ENCODE measurements at regions not wholly inside any gene's neighbourhood (a gene's known extent, or its start where the extent isn't known, plus 50 kb on each side); places are given as distances from the start of the nearest gene placed in this dataset.
"Not testable (repeated sequence)": the region's sequence is repeated elsewhere in the genome, so short reads cannot be mapped to it uniquely, and the experiment has no call there.

DNA sequence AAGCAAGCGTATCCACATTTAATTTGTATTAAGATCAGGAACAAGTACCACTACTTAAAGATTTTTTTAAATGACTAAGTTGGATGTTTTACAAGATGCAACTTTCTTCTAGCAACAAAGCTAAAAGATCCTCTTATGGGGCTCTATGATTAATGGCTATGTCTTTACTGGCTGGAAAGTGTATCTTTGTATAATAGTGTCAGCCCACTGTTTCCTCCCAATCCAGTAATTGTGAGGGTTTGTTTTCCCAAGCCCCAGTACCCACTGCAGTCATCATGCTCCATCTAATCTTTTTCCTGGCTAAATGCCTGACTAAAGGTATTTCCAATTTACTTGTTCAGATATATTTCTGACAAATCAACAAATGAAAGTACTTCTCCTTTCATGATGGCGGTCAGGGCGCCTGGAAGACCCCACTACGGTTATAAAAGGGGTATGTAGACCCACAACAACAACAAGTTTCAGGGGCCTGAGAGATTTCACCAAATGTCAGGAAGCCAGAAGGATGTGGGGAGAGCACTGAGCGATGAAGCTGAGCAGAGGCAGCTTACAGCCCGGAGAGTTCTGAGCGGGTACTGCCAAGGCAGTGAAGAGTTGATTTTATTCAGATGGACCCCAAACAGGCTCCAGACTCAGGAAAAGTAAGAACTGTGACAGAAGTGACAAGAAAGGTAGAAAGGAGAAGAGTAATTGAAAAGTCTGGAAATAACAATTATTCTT is 222.6 kb upstream of the KLF14 start:
- Histone ChIP-seq H3K27ac (ENCODE audit: low read length) (no peak overlapping the region), H3K4me3 (ENCODE audit: low read length) (no peak overlapping the region), H3K27me3 (ENCODE audit: control insufficient read depth, insufficient read depth, low read length) (no peaks in the 10 kb centered on the region), H3K4me1 (ENCODE audit: control insufficient read depth, insufficient read depth, low read length) (no peaks in the 10 kb centered on the region), H3K9me3 (replicated peaks; ENCODE audit: control insufficient read depth, low read depth, low read length) (no peaks in the 10 kb centered on the region), H3K36me3 (ENCODE audit: control insufficient read depth, insufficient read depth, low read length) (no peaks in the 10 kb centered on the region)
- no peak for DNase-seq
- 80% methylated on average over 3 of the region's 7 CpGs for WGBS (ENCODE audit: insufficient coverage)

DNA sequence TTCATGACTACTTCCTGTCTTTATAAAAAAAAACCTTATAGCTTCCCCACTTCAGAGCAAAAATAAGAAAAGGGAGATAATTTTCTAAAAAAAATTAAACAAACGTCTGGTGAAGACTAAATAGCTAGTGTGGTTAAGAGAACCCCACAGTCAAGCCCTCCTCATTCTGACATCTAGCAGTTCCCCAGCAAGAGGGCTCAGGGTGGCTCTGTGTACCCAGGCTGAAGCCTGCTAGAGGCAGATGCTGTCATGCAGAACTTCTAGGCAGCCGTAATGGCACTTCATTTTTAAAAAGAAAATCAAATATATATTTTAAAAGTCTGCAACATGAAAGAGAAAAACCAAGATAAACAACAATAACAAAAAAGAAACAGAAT is 223.1 kb upstream of the KLF14 start:
- DNase-seq, result no peak
- WGBS (ENCODE audit: insufficient coverage), result no CpG with 5 or more reads among the region's 2 CpGs
- H3K4me3 ChIP-seq (ENCODE audit: low read length), result no peak overlapping the region
- no peaks in the 10 kb centered on the region for H3K27me3 ChIP-seq (ENCODE audit: control insufficient read depth, insufficient read depth, low read length)
- no peak overlapping the region for H3K27ac ChIP-seq (ENCODE audit: low read length)
- H3K36me3 ChIP-seq (ENCODE audit: control insufficient read depth, insufficient read depth, low read length), result no peaks in the 10 kb centered on the region
- H3K9me3 ChIP-seq (replicated peaks; ENCODE audit: control insufficient read depth, low read depth, low read length), result no peaks in the 10 kb centered on the region
- H3K4me1 ChIP-seq (ENCODE audit: control insufficient read depth, insufficient read depth, low read length), result no peaks in the 10 kb centered on the region

DNA sequence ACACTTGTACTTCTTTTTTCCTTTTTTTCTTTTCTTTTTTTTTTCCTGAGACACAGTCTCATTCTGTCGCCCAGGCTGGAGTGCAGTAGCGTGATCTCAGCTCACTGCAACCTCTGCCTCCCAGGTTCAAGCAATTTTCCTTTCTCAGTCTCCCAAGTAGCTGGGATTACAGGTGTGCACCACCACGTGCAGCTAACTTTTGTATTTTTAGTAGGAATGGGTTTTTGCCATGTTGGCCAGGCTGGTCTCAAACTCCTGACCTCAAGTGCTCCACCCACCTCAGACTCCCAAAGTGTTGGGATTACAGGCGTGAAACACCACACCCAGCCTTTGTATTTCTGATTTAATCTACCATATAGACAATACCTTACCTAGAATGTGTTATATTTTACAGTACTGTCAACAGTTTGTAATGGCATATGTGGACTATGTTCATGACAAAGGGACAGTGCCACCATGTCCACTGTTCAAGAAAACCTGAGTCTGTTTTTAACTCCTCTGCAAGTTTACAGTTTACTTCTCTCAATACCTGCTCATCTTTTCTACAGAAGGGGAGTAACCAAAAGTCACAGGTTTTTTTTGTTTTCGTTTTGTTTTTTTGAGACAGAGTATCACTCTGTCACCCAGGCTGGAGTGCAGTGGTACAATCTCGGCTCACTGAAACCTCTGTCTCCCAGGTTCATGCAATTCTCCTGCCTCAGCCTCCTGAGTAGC is 223.9 kb upstream of the KLF14 start:
- not testable (repeated sequence) for H3K9me3 ChIP-seq (replicated peaks; ENCODE audit: control insufficient read depth, low read depth, low read length); H3K4me3 ChIP-seq (ENCODE audit: low read length); H3K27ac ChIP-seq (ENCODE audit: low read length); H3K36me3 ChIP-seq (ENCODE audit: control insufficient read depth, insufficient read depth, low read length); H3K27me3 ChIP-seq (ENCODE audit: control insufficient read depth, insufficient read depth, low read length); H3K4me1 ChIP-seq (ENCODE audit: control insufficient read depth, insufficient read depth, low read length); DNase-seq
- WGBS (ENCODE audit: insufficient coverage), result 92% methylated on average over 2 of the region's 6 CpGs

DNA sequence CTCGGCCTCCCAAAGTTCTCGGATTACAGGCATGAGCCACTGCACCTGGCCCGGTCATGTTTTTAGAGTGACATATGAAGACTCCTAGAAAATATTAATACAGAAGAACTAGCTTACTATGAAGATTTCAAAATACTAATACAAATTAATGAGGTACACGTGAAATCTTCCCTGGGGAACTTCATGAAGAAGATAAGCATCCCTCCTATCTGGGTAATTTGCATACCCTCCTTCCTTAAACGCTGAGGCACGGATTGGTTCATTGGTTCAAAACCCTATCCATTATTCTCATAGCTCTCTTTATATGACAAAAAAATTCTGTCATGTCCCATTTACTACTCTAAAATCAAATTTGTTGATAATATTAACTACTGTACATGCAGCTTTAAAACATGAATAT is 224.8 kb upstream of the KLF14 start:
- no CpG with 5 or more reads among the region's 6 CpGs for WGBS (ENCODE audit: insufficient coverage)
- H3K9me3 ChIP-seq (replicated peaks; ENCODE audit: control insufficient read depth, low read depth, low read length), result no peaks in the 10 kb centered on the region
- no peak overlapping the region for H3K27ac ChIP-seq (ENCODE audit: low read length)
- DNase-seq, result no peak
- no peaks in the 10 kb centered on the region for H3K36me3 ChIP-seq (ENCODE audit: control insufficient read depth, insufficient read depth, low read length)
- no peaks in the 10 kb centered on the region for H3K27me3 ChIP-seq (ENCODE audit: control insufficient read depth, insufficient read depth, low read length)
- no peak overlapping the region for H3K4me3 ChIP-seq (ENCODE audit: low read length)
- H3K4me1 ChIP-seq (ENCODE audit: control insufficient read depth, insufficient read depth, low read length), result no peaks in the 10 kb centered on the region

DNA sequence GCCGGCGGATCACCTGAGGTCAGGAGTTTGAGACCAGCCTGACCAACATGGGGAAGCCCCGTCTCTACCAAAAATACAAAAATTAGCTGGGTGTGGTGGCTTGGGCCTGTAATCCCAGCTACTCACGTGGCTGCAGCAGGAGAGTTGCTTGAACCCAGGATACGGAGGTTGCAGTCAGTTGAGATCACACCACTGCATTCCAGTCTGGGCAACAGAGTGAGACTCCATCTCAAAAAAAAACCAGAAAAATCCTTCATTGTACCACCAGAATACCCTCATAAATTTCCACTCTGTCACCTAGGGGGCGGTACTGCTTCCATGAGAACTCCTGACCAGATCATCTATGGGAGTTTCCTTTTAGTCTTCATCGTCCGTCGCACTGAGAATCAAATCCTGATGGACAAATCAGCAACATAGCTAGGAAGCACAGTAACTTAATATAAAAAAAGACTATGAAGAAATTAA is 225.8 kb upstream of the KLF14 start:
- Histone ChIP-seq H3K27me3 (ENCODE audit: control insufficient read depth, insufficient read depth, low read length) (no peaks in the 10 kb centered on the region), H3K9me3 (replicated peaks; ENCODE audit: control insufficient read depth, low read depth, low read length) (no peaks in the 10 kb centered on the region), H3K4me1 (ENCODE audit: control insufficient read depth, insufficient read depth, low read length) (no peaks in the 10 kb centered on the region), H3K27ac (ENCODE audit: low read length) (no peak overlapping the region), H3K36me3 (ENCODE audit: control insufficient read depth, insufficient read depth, low read length) (no peaks in the 10 kb centered on the region), H3K4me3 (ENCODE audit: low read length) (no peak overlapping the region)
- DNase-seq, result no peak
- 76% methylated on average over 3 of the region's 9 CpGs for WGBS (ENCODE audit: insufficient coverage)

DNA sequence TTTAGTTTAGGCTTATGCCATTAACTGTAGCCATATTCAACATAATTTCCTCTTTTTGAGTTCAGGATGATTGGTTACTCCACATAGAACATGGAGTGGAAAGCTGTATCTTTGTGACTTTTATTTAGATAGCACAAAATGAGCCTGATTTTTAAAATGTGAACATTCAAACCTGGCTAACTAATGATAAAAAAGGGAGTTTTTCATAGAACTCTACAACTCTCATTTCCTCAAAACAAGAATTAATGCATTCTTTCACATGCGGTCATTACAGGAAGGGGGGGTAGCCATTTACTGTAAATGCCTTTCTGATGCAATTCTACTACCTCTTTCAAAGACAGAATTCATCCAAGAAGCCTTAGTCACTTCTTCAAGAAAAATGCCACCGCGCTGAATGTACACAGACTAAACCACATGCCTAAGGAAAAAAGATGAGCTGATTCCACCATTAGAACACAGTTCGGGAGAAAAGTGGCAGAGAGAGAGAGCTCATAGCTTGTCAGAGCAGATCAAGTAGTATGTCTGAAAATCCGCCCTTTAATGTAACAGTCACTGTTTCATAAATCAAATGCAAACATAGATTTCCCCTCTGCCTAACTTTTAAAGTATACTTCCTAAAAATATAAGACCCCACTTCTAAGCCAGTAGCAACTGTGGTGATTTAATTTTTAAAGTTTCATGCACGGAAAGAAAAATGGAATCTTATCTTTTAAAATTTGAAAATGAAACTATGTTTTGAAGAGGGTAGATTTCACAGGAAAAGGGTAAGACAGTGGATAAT is 226.4 kb upstream of the KLF14 start:
- H3K36me3 ChIP-seq (ENCODE audit: control insufficient read depth, insufficient read depth, low read length), result no peaks in the 10 kb centered on the region
- peak; percentile 35 for DNase-seq
- H3K4me1 ChIP-seq (ENCODE audit: control insufficient read depth, insufficient read depth, low read length), result no peaks in the 10 kb centered on the region

DNA sequence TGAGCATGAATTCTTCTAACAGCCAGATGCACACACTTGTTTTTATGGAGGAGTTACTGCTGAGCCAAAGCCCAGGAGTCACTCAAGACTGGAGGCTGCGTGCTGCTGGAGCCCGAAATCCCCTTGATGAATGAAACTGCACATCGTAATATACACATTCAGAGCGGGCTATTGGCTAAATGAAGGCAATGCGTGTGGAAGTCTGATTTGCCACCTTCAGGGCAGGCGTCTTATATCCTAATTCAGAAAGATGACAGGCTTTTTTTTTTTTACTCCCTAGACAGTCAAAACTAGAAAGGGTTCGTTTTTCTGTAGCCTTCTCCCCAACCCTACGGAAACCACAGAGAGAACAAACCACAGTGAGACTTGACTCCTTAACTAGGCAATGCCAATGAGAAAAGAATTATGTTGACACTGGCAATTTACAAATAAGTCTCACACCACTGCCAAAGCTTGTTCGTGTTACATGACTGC is 227.2 kb upstream of the KLF14 start:
- Histone ChIP-seq H3K4me1 (ENCODE audit: control insufficient read depth, insufficient read depth, low read length) (no peaks in the 10 kb centered on the region), H3K36me3 (ENCODE audit: control insufficient read depth, insufficient read depth, low read length) (no peaks in the 10 kb centered on the region), H3K27ac (ENCODE audit: low read length) (no peak overlapping the region), H3K9me3 (replicated peaks; ENCODE audit: control insufficient read depth, low read depth, low read length) (no peaks in the 10 kb centered on the region), H3K27me3 (ENCODE audit: control insufficient read depth, insufficient read depth, low read length) (no peaks in the 10 kb centered on the region), H3K4me3 (ENCODE audit: low read length) (no peak overlapping the region)
- no peak for DNase-seq
- 51% methylated on average over 3 of the region's 9 CpGs for WGBS (ENCODE audit: insufficient coverage)

More for the DNA sequence above, 226.4 kb upstream of the KLF14 start:
- Histone ChIP-seq H3K27ac (ENCODE audit: low read length) (peak overlapping the region; percentile 23), H3K27me3 (ENCODE audit: control insufficient read depth, insufficient read depth, low read length) (no peaks in the 10 kb centered on the region), H3K9me3 (replicated peaks; ENCODE audit: control insufficient read depth, low read depth, low read length) (no peaks in the 10 kb centered on the region), H3K4me3 (ENCODE audit: low read length) (no peak overlapping the region)
- no CpG with 5 or more reads among the region's 6 CpGs for WGBS (ENCODE audit: insufficient coverage)

DNA sequence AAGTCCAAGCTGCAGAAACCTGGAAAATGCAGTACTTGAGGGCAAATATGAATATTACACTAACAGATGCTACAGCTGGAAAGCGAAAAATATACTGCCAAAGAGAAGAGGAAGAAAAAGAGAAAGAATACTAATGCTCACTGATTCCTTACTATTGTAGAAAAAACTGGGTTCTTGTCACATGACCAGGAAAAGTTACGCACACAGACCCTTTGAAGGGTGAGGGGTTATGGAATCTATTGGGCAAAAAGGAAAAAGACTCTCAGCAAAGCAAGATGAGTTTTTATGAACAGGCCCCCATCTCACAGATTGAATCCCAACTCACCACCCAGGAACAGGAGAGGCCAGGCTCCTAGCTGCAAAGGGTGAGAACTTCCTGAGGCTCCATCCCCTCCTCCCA is 228.1 kb upstream of the KLF14 start:
- peak; percentile 39 for DNase-seq
- peak overlapping the region; percentile 26 for H3K27ac ChIP-seq (ENCODE audit: low read length)
- H3K4me1 ChIP-seq (ENCODE audit: control insufficient read depth, insufficient read depth, low read length), result no peaks in the 10 kb centered on the region
- whole genome bisulfite sequencing (ENCODE audit: insufficient coverage), result no CpG with 5 or more reads among the region's 2 CpGs
- H3K27me3 ChIP-seq (ENCODE audit: control insufficient read depth, insufficient read depth, low read length), result no peaks in the 10 kb centered on the region
- H3K9me3 ChIP-seq (replicated peaks; ENCODE audit: control insufficient read depth, low read depth, low read length), result no peaks in the 10 kb centered on the region
- no peak overlapping the region for H3K4me3 ChIP-seq (ENCODE audit: low read length)
- no peaks in the 10 kb centered on the region for H3K36me3 ChIP-seq (ENCODE audit: control insufficient read depth, insufficient read depth, low read length)

DNA sequence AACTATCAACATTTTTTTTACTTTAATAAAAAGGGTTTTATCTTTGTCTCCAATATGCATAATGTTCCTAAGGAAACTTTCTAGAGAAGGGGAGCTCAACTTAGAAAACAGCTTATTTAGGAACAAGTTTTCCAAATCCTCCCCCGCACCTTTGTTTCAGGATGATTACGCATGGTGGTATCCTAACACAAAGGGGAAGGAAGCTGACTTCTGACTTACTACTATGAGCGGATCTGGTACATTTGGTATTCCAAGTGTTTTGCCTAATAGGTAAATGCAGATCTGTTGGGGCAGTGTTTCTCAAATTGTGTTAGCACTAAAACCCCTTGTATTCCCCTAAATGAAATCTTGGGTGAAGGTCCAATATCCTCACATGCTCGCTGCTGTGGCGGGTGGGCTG is 229.3 kb upstream of the KLF14 start:
- H3K27me3 ChIP-seq (ENCODE audit: control insufficient read depth, insufficient read depth, low read length), result no peaks in the 10 kb centered on the region
- WGBS (ENCODE audit: insufficient coverage), result 90% methylated on average over 2 of the region's 5 CpGs
- no peak overlapping the region for H3K27ac ChIP-seq (ENCODE audit: low read length)
- no peak overlapping the region for H3K4me3 ChIP-seq (ENCODE audit: low read length)
- H3K9me3 ChIP-seq (replicated peaks; ENCODE audit: control insufficient read depth, low read depth, low read length), result no peaks in the 10 kb centered on the region
- no peaks in the 10 kb centered on the region for H3K36me3 ChIP-seq (ENCODE audit: control insufficient read depth, insufficient read depth, low read length)
- no peak for DNase-seq
- H3K4me1 ChIP-seq (ENCODE audit: control insufficient read depth, insufficient read depth, low read length), result no peaks in the 10 kb centered on the region

DNA sequence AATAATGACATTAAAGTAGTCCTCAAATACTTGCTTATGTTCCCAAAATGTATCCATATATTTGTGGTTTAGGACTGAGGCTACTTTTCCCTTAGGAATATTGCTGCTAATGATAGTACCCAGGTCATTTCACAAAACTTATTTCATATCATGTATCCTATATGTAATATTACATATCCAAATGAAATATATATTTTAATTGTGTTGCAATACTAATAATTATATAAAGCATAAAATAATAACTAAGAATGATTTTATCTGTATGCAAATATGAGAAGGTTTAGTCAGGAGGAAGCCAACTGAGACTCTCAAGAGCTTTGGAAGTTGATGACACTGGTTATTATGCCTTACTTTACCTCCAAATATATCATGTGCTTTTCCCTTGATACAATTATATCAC is 231.5 kb upstream of the KLF14 start:
- H3K36me3 ChIP-seq (ENCODE audit: control insufficient read depth, insufficient read depth, low read length), result no peaks in the 10 kb centered on the region
- no peak overlapping the region for H3K27ac ChIP-seq (ENCODE audit: low read length)
- H3K27me3 ChIP-seq (ENCODE audit: control insufficient read depth, insufficient read depth, low read length), result no peaks in the 10 kb centered on the region
- H3K4me1 ChIP-seq (ENCODE audit: control insufficient read depth, insufficient read depth, low read length), result no peaks in the 10 kb centered on the region
- no peak for DNase-seq
- no peak overlapping the region for H3K4me3 ChIP-seq (ENCODE audit: low read length)
- no peaks in the 10 kb centered on the region for H3K9me3 ChIP-seq (replicated peaks; ENCODE audit: control insufficient read depth, low read depth, low read length)
